Activated effector memory CD4-positive, alpha-beta T cell treated with Interleukin-2 at 50 U/mL for 16 hours (primary cell): ENCODE measurements at regions not wholly inside any gene's neighbourhood (a gene's known extent, or its start where the extent isn't known, plus 50 kb on each side); places are given as distances from the start of the nearest gene placed in this dataset.
"Not testable (repeated sequence)": the region's sequence is repeated elsewhere in the genome, so short reads cannot be mapped to it uniquely, and the experiment has no call there.

ENCODE experiments used
- DNase-seq: peaks from one replicate; pipeline ENCODE4 v3.0.0-alpha.2; 2020

DNA sequence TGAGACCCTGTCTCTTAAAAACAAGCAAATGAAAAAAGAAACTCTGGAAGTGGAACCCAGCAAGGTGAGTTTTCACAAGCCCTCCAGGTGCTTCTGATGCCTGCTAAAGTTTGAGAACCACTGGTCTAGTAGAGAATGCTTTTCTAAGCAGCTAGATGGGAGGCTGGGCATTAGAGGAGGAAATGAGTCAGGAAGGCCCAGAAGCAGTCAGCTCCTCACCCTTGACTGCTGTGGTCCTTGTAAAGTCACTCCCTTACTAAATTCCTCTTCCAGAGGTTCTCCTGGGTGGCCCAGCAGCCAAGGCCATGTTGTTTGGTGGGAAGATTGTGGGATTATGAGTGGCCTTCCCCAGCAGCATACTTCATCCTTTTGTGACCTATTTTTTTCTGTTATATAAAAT, 52.0 kb upstream of the FYN start:
- DNase-seq, result no peak

GRCh38 chr6:111926731-111927302, 53.6 kb upstream of the FYN start:
- no peak for DNase-seq

DNA sequence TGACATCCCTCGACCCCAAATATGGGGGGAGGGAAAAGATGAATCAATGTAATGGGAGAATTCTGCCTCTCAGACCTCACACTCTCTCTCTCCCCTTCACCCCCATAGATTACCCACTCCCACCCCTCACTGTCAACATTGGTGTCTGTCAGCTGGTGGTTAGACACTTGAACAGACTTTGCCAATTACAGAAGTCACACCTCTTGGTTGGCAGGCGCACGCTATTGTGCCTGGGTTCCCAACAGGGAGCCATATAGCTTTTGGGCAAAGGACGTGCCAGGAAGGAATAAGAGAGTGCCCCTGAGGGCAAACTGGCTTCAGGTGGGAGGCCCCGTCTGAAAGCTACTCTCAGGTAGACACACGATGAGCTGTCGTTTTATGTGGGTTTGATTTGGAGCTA, 54.1 kb upstream of the FYN start:
- DNase-seq, result no peak

- no peak for DNase-seq
Measured at GRCh38 chr6:111928139-111928538, 54.9 kb upstream of the FYN start.

DNA sequence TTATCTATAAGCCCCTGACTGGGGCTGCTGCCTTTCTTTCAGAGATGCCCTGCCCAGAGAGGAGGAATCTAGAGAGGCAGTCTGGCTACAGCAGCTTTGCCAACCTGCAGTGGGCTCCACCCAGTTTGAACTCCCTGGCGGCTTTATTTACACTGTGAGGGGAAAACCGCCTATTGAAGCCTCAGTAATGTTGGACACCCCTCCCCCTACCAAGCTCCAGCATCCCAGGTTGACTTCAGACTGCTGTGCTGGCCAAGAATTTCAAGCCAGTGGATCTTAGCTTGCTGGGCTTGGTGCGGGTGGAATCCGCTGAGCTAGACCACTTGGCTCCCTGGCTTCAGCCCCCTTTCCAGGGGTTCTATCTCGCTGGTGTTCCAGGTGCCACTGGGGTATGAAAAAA, 61.4 kb upstream of the FYN start:
- not testable (repeated sequence) for DNase-seq

- no peak for DNase-seq
Measured at GRCh38 chr6:111936718-111937117, 63.5 kb upstream of the FYN start.

DNA sequence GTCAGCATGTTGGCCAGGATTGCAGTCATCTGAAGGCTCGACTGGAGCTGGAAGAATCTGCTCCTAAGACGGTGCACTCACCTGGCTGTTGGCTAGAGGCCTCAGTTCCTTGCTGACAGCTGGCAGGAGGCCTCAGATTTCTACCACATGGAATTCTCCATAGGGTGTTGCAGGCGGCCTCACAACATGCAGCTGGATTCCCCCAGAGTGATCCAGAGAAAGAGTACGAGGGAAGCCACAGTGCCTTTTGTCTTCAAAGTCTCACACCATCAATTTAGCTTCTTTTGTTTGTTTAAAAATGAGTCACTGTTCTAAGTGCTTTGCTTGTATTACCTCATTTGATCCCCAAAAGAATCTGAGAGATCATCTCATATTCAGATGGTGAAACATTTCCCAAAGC, 65.5 kb upstream of the FYN start:
- no peak for DNase-seq

GRCh38 chr6:111939902-111940301, 66.7 kb upstream of the FYN start:
- DNase-seq, result no peak

DNA sequence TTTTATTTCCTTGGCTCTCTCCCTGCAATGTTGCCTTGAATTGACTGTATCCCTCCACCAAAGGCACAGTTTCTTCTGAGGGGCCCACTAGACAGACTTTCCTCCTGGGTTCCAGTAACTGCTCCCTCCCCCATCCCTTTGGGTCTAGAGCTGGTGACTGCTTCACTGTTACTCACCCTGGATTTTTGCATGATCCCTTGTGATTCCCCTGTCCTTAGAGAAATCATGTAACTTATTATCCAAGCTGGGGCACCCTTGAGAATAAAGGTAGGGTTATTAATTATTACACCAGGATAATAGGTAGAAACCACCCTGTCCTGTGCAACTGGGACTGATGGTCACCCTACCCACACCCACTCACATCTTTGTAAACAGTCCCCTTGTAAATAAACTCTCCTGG, 67.5 kb upstream of the FYN start:
- DNase-seq, result no peak

DNA sequence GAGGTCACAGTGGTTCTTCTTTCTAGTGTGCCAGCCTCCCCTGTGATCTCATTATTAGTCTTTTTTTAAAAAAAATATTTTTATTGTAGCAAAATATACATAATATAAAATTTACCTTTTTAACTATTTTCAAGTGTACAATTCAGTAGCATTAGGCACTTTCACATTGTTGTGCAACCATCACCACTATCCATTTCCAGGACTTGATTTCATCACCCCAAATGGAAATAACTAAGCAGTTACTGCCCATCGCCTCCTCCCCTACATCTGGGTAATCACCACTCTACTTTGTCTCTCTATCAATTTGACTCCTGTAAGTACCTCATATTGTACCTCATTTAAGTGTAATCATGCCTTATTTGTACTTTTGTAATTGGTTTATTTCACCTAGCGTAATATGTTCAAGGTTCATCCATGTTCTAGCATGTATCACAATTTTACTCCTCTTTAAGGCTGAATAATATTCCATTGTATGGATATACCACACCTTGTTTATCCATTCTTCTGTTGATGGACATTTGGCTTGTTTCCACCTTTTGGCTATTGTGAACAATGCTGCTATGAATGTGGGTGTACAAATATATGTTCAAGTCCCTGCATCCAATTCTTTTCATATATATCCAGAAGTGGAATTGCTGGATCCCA, 68.6 kb upstream of the FYN start:
- no peak for DNase-seq

GRCh38 chr6:111942561-111942960, 69.3 kb upstream of the FYN start:
- no peak for DNase-seq

DNA sequence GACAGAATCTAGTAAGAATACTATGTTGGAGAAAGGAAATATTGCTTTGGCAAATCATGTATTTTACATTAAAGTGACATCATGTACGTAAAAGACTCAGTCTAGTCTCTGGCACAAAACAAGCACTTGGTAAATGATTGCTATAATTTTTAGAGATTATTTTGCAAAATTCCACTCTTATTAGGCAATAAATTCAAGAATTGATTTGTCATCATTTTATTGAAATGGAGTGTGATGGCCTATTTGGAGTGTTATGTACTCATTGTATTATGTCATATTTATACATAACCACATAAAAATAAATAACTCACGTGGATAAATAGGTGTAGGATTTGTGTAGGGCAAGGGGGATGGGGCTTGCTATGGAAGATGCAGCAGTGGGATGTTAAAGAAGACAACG, 70.0 kb upstream of the FYN start:
- DNase-seq, result no peak

DNA sequence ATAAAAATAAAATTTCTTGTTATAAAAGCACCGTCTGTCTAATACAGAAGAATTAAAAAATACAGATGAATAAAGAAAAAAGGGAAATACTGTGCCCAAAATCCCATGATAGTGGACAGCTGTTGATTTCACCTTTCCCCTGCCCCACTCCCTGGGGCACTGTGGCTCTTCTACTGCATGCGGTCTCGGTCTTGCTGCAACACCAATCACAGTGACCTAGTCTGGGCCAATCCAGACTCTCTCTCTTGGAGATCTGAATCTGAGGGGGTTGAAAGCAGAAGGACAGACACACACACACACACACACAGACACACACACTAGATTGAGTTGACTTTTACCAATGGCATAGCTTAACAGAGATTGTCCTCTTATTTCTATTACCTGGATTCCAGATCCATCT, 70.5 kb upstream of the FYN start:
- DNase-seq, result no peak

DNA sequence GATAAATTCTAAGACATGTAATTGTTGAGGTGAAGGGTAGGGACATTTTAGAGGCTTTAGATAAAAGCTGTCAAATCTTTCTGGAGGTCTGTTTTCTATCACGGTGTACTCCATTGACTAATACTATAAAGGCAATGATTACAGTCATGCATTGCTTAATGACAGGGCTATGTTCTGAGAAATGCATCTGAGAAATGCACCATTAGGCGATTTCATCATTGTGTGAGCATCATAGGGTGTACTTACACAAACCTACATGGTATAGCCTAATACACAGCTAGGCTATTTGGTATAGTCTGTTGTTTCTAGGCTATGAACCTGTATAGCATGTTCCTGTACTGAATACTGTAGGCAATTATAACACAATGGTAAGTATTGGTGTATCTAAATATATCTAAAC, 71.3 kb upstream of the FYN start:
- no peak for DNase-seq

GRCh38 chr6:111949546-111949945, 76.3 kb upstream of the FYN start:
- no peak for DNase-seq

GRCh38 chr6:111949984-111950383, 76.7 kb upstream of the FYN start:
- DNase-seq, result not testable (repeated sequence)

- no peak for DNase-seq
Measured at GRCh38 chr6:111950661-111951496, 77.6 kb upstream of the FYN start.

DNA sequence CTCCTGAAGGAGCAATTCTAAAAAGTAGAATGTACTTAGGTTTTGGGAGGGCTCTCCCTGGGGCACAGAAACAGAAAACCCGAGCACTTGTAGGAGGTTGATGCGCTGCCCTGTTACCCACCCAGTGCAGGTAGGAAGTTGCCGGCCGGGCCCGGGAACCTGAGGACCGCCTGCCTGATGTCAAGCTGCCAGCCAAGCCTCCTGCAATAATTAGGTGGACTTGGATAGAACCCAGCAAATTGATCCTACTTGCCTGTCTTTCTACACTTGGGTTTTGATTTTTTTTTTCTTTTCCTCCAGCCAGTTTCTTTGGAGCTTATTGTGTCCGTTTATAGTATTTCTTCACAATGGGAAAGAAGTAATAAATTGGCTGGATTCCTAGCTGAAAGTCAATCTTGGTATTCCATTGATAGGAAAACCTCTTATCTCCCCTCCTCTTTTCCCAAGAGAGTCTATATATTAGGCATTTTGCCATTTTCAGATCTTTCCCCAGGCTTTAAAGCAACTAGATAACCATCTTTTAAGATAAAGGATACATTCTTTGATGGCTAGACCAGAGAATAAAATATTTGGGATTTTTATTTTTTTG, 78.3 kb upstream of the FYN start:
- DNase-seq, result no peak

DNA sequence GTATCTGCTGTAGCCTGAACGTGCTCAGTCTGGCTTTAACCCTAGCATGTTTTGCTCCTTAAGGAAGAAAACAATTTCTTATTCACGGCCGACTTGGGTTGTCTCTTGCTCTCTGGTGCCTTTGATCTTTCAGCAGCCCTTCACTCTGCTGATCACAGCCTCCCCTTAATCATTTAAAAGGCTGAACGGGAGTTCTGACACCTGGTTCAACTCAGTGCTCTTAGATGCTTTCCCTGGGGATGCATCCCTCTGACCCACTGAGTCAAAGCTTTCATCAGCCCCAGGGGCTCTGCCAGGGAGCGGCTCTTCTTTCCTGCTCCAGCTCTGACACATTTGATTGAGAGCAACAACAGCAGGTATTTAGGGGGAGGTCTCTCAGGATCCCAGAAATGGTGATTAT, 79.0 kb upstream of the FYN start:
- no peak for DNase-seq

DNA sequence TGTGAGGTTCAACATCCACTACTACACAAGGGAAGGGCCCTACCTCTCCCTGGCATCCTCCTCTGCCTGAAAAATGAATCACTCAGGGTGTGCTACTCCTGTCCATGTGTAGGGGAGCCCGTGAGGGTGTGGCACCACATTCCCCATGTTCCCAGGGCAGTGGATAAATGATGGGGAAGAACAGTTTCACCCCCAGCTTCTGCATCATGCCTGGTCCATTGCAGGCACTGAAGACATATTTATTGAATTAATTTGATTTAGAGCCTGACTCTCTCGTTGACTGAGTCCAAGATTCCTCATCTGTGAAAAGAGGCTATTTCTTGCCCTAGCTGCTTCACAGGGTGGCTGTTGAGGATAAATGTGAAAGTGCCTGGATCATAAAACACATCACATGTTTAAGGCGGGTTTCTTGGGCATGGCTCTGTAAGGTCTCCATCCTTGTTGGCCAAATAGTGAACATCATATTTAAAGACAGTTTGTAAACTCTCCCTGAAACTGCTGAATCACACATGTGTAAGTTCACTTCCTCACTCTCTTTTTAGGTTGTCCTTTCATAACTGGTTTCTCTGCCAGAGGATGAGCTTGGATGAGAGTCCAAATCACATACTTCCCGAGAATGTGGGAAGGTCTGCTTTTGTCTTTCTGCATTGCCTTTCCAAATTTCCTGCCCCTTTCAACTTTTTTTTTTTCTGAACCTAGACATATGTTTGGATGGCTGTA, 79.7 kb upstream of the FYN start:
- DNase-seq, result no peak

- DNase-seq, result no peak
Measured at GRCh38 chr6:111956098-111956497, 82.8 kb upstream of the FYN start.

DNA sequence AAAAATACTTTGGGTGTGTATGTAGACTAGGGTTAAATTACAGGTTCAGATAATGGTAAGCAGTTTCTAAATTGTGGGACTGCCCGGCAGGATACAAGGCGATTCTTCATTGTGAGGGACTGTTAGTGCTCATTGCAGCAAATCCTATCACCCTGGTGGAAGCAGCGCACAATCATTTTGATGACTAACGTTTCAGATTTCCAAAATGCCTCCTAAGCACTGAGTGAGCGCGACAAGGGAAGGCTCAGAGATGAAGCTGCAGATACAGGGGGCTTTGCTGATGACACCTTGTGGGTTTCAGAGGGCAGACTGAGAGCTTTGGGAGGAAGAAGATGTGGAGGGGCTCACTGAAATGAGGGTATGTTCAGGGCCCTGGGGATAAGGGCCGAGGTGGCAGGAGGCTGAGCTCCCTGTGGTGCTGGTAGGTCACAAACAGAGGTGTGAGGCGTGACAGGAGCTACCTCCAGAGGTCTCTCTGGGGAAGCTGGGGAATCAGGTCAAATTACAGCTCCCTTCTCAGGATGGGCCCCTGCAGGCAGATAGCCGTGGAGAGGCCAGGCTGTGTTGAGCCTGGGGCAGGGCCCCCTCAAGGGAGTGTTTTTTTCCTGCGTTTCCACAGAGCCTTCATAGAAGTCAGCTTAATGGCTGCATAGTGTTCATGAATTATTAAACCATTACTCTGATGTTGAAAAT, 84.5 kb upstream of the FYN start:
- no peak for DNase-seq

DNA sequence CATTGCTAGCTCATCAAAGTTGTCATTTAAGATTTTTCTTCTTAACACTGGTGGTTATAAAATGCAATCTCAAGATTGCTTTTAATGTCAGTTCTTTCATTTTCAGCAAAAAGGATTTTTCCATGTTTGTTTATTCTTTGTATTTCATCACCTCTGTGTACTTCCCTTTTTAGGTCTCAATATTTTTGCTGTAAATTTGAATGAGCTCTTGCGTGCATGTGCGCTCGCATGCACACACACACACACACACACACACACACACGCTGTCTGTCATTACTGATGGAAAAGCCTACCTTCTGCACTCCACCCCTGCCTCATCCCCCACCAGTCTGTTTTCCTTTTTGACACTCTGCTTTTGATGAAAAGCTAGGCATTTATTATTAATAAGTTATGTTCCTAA, 85.3 kb upstream of the FYN start:
- DNase-seq, result no peak
